ENCODE measurements at regions not wholly inside any gene's neighbourhood (a gene's known extent, or its start where the extent isn't known, plus 50 kb on each side); places are given as distances from the start of the nearest gene placed in this dataset.

DNA sequence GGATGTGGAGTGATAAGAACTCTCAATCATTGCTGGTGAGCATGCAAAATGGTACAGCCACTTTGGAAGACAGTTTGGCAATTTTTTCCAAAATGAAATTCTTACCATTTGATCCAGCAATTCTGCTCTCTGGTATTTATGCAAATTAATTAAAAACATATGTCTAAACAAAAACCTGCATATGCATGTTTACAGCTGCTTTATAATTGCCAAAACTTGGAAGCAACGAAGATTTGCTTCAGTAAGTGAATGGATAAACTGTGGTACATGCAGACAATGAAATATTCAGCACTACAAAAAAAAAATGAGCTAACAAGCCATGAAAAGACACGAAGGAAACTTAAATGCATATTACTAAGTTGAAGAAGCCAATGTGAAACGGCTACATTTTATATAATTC, 55.5 kb upstream of the SMLR1 start:
- no peak for DNase-seq

DNA sequence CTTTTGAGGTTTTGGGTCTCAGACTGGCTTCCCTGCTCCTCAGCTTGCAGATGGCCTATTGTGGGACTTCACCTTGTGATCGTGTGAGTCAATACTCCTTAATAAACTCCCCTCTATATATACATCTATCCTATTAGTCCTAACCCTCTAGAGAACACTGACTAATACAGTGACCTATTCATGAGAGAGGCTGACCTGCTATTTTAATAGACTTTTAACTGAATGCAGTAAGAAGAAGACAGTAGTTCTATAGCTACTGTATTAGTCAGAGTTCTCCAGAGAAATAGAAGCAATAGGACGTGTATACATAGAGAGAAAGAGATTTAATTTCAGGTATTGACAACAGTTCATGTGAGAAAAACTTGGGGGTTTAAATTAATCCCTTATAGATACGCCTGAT, 53.3 kb upstream of the SMLR1 start:
- no peak for DNase-seq

DNA sequence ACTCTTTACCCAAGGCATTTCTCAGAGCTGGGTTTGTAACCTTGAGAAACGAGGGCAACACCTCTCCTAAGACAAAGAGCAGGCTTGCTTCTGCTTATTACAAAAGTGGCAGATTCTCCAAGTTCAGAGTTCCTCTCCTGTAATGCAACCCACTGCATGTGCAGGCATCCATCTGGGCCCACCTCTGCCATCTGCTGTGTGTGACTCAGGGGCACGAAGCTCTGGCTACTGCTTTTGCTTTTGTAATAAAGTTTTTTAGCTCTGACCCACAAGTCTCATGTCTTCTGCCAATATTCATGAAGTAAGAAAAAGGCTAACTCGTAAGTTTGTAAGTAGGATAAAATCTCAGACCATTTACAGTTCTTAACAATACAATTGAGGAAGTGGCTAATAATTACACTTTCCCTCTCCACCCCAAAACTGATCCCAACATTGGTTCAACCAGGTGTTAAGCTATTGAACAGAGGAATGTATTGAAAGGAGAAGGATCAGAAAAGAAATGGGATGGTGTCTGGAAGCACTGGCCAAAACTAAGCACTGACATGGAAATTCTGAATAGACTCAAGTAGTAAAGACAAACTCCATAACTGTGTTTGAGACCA, 51.7 kb upstream of the SMLR1 start:
- no peak for DNase-seq

GRCh38 chr6:130776287-130776925, 50.8 kb upstream of the SMLR1 start:
- DNase-seq, result no peak
